ENCODE measurements at regions not wholly inside any gene's neighbourhood (a gene's known extent, or its start where the extent isn't known, plus 50 kb on each side); places are given as distances from the start of the nearest gene placed in this dataset.
"Not testable (repeated sequence)": the region's sequence is repeated elsewhere in the genome, so short reads cannot be mapped to it uniquely, and the experiment has no call there.

DNA sequence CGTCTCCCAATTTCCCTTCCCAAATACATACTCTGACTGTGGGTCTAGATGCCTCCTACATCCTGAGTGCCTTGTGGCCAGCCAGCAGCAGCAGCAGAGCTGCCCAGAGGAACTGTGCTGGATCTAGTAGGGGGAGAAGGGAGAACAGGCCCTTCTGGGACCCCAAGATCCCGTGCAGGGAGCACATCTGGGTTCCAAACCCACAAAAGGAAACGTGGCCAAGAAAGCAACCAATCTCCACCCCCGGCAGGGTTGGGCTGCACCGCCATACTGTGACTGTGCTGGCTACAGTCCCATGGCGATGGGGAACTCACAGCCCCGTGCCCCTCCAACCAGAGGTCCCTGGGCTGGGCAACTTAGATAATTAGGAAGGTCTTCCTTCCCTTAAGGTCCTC, 86.3 kb downstream of the PPCDC start:
- H3K27me3 Mint-ChIP-seq (ENCODE audit: low read depth): peaks cover 3% of the 10 kb centered on the region
- H3K36me3 Mint-ChIP-seq (ENCODE audit: low read depth): peaks cover 6% of the 10 kb centered on the region
- peaks cover 9% of the 10 kb centered on the region for H3K4me1 Mint-ChIP-seq
- H3K9me3 Mint-ChIP-seq: peaks cover 13% of the 10 kb centered on the region
- H3K4me3 Mint-ChIP-seq: no peak overlapping the region
- TF ChIP-seq, protein P1, sequence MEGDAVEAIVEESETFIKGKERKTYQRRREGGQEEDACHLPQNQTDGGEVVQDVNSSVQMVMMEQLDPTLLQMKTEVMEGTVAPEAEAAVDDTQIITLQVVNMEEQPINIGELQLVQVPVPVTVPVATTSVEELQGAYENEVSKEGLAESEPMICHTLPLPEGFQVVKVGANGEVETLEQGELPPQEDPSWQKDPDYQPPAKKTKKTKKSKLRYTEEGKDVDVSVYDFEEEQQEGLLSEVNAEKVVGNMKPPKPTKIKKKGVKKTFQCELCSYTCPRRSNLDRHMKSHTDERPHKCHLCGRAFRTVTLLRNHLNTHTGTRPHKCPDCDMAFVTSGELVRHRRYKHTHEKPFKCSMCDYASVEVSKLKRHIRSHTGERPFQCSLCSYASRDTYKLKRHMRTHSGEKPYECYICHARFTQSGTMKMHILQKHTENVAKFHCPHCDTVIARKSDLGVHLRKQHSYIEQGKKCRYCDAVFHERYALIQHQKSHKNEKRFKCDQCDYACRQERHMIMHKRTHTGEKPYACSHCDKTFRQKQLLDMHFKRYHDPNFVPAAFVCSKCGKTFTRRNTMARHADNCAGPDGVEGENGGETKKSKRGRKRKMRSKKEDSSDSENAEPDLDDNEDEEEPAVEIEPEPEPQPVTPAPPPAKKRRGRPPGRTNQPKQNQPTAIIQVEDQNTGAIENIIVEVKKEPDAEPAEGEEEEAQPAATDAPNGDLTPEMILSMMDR (IDR thresholded peaks at IDR 0.05; ENCODE audit: unreplicated experiment in 3 of 3): no peak
- no peak overlapping the region for H3K27ac Mint-ChIP-seq

DNA sequence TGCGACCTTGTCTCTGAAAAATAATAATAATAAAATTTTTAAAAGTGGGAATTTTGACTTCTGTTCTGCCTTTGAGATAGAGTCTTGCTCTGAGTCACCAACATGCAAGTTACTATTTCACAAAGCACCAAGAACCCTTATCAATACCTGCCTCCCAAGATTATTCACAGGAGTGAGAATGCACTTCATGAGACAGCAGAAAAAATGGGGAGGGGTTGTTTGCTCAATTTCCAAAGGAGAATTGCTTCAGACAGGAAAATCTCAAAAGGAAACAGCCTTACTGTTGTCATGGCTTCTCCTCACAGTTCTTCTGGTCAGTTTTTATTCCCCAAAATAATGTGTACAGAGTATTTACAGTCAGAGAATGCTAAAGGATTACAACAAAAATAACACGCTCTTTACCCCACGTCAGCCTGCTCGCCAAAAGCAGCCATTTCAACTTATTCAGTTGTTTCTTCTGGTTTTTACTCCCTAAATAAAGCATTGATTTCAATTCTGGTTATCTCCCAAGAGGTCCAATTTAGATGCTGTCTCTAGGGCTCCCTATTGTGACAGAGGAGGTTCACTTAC, 89.0 kb downstream of the PPCDC start:
- Mint-ChIP-seq H3K4me1 (peaks cover 5% of the 10 kb centered on the region), H3K27me3 (ENCODE audit: low read depth) (peaks cover 3% of the 10 kb centered on the region), H3K4me3 (no peak overlapping the region), H3K36me3 (ENCODE audit: low read depth) (peaks cover 6% of the 10 kb centered on the region), H3K9me3 (peaks cover 21% of the 10 kb centered on the region), H3K27ac (no peak overlapping the region)
- TF ChIP-seq, protein P1 (IDR thresholded peaks at IDR 0.05; ENCODE audit: unreplicated experiment in 3 of 3): no peak

DNA sequence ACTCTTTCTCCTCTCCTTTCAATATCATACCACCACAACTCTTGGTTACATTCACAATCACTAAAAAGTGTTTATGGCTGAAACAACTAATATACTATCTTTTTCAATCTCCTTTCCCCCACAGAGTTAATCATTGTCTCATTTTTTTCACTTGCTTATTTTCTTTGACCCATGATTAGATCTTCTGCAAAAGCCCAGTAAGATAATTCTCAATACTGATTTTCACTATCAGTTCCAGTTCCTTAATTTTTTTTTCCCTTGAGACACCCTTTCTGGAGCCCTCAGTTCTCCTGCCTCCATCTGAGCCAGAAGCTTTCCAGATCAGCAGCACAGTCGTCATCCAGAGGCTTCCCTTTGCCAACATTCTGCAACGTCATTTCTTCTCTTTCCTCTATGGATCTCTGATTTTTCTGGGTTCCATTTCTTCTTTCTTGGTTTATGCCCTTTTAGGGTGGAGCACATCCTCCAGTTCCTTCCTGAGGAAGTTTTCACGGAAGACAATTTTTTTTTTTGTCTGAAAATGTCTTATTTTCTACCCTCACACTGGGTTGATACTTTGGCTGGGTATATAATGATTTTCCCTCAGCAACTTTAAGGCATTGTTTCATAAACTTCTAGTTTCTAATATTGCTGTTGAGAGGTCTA, 88.7 kb upstream of the C15orf39 start:
- H3K27ac Mint-ChIP-seq: no peak overlapping the region
- no peak overlapping the region for H3K4me3 Mint-ChIP-seq
- TF ChIP-seq, protein P1 (IDR thresholded peaks at IDR 0.05; ENCODE audit: unreplicated experiment in 3 of 3): no peak
- H3K36me3 Mint-ChIP-seq (ENCODE audit: low read depth): peaks cover 10% of the 10 kb centered on the region
- peaks cover 25% of the 10 kb centered on the region for H3K9me3 Mint-ChIP-seq
- peaks cover 2% of the 10 kb centered on the region for H3K4me1 Mint-ChIP-seq
- peaks cover 3% of the 10 kb centered on the region for H3K27me3 Mint-ChIP-seq (ENCODE audit: low read depth)

DNA sequence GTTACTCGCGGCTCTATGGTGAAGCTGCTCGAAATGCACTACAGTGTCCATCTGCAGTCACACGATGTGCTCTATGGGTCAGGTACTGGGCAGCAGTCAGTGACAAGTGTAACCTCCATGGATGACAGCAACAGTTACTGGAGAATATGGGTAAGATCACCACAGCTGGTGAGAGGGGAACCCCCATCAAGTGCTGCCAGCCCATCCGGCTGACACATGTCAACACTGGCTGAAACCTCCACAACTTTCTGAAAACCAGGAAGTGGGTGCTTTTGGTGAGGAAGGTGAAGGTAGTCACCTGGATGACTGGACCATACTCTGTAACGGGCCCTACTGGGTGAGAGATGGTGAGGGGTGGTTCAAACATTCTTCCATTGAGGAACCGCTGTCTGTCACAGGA, 87.4 kb upstream of the C15orf39 start:
- Mint-ChIP-seq H3K9me3 (peaks cover 28% of the 10 kb centered on the region), H3K27ac (no peak overlapping the region), H3K36me3 (ENCODE audit: low read depth) (peaks cover 14% of the 10 kb centered on the region), H3K27me3 (ENCODE audit: low read depth) (peaks cover 3% of the 10 kb centered on the region), H3K4me3 (no peak overlapping the region), H3K4me1 (no peaks in the 10 kb centered on the region)
- TF ChIP-seq, protein P1 (IDR thresholded peaks at IDR 0.05; ENCODE audit: unreplicated experiment in 3 of 3): no peak

DNA sequence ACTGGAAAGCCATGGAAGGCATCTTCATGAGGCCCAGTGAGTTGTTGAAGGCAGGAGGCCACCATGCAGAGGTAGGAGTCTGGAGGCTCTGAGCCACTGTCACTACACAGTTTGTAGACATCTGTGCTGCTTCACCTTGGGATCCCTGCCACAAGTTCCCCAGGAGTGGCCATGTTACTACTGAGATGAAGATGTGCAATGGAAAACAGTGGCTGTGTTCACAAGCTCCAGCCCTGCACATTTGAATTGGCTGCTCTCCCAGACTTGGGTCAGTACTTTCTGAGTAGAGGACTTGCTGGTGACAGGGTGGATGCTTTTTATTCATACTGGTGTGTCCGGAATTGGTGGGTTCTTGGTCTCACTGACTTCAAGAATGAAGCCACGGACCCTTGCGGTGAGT, 86.9 kb upstream of the C15orf39 start:
- no peak overlapping the region for H3K4me3 Mint-ChIP-seq
- TF ChIP-seq, protein P1 (IDR thresholded peaks at IDR 0.05; ENCODE audit: unreplicated experiment in 3 of 3): no peak
- peaks cover 3% of the 10 kb centered on the region for H3K27me3 Mint-ChIP-seq (ENCODE audit: low read depth)
- no peaks in the 10 kb centered on the region for H3K4me1 Mint-ChIP-seq
- no peak overlapping the region for H3K27ac Mint-ChIP-seq
- peaks cover 28% of the 10 kb centered on the region for H3K9me3 Mint-ChIP-seq
- peaks cover 14% of the 10 kb centered on the region for H3K36me3 Mint-ChIP-seq (ENCODE audit: low read depth)

DNA sequence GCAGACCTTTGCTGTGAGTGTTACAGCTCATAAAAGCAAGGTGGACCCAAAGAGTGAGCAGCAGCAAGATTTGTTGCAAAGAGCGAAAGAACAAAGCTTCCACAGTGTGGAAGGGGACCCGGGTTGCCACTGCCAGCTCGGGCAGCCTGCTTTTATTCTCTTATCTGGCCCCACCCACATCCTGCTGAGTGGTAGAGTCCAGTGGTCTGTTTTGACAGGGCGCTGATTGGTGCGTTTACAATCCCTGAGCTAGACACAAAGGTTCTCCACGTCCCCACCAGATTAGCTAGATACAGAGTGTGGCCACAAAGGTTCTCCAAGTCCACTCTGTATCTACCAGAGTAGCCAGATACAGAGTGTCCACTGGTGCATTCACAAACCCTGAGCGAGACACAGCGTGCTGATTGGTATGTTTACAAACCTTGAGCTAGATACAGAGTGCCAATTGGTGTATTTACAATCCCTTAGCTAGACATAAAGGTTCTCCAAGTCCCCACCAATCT, 86.2 kb upstream of the C15orf39 start:
- H3K27ac Mint-ChIP-seq; H3K4me3 Mint-ChIP-seq; H3K4me1 Mint-ChIP-seq; H3K27me3 Mint-ChIP-seq (ENCODE audit: low read depth): not testable (repeated sequence)
- Mint-ChIP-seq H3K9me3 (peaks cover 28% of the 10 kb centered on the region), H3K36me3 (ENCODE audit: low read depth) (peaks cover 14% of the 10 kb centered on the region)

DNA sequence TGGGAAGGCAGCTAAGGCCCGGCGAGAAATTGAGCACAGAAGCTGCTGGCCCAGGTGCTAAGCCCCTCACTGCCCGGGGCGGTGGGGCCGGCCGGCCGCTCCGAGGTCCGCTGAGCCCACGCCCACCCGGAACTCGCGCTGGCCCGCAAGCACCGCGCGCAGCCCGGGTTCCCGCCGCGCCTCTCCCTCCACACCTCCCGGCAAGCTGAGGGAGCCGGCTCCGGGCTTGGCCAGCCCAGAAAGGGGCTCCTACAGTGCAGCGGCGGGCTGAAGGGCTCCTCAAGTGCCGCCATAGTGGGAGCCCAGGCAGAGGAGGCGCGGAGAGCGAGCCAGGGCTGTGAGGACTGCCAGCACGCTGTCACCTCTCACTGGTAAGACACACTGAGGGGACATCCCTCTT, 85.5 kb upstream of the C15orf39 start:
- not testable (repeated sequence) for H3K4me1 Mint-ChIP-seq; H3K4me3 Mint-ChIP-seq; H3K27me3 Mint-ChIP-seq (ENCODE audit: low read depth); H3K27ac Mint-ChIP-seq
- Mint-ChIP-seq H3K36me3 (ENCODE audit: low read depth) (peaks cover 14% of the 10 kb centered on the region), H3K9me3 (peaks cover 28% of the 10 kb centered on the region)

Measured in nephron (organoid).